GM19438 (cell line): ENCODE measurements at regions not wholly inside any gene's neighbourhood (a gene's known extent, or its start where the extent isn't known, plus 50 kb on each side); places are given as distances from the start of the nearest gene placed in this dataset.
A peak's percentile ranks its signal among the peaks of the same experiment; 100 is the strongest.

Experiments
- ATAC-seq: cut with Tn5 transposase; IDR thresholded peaks from one replicate; pipeline ENCODE4 v1.9.1; 2021; ENCODE audit warnings: low read depth; ENCODE audit not compliant: unreplicated experiment

DNA sequence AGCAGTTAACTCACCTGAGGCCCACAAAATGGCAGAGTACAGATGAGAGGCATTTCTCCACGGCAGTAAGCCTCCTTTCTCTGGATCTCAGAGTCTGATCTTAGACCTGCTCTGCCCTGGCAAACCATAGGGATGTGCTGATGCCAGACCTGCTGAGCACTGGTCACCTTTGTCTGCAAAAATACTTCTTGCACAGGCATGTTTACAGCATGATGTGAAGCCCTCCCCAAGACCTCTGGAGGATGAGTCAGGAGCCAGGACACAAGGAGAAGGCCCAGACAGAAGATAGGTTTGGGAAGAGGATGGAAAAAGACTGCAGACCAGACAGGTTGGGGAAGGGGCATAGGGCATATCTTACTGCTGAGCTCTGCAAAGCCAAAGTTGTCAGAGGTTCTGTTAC is 426.6 kb downstream of the PMP22 start:
- no peak for ATAC-seq

GRCh38 chr17:14833201-14833785 is 431.8 kb downstream of the PMP22 start:
- ATAC-seq, result no peak

DNA sequence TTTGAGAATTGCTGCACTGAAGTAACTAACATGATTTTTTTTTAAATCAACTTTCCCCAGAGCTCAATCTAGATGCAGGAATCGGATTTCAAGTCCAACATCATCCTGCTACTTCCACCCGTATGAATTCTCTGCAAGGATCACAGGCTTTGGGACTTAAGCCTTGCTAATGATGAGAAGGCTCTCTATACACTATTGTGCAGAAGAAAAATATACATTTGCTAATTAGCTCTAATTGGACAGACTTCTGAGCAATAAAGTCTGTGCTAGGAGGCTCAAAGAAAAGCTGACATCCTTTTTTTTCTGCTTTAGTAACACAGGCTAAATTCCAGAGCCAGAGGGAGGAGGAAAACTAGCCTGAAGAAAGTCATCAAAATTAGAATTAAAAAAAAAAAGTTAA is 433.6 kb downstream of the PMP22 start:
- ATAC-seq, result no peak

- ATAC-seq, result no peak
Measured at GRCh38 chr17:14827396-14827919, 437.7 kb downstream of the PMP22 start.

DNA sequence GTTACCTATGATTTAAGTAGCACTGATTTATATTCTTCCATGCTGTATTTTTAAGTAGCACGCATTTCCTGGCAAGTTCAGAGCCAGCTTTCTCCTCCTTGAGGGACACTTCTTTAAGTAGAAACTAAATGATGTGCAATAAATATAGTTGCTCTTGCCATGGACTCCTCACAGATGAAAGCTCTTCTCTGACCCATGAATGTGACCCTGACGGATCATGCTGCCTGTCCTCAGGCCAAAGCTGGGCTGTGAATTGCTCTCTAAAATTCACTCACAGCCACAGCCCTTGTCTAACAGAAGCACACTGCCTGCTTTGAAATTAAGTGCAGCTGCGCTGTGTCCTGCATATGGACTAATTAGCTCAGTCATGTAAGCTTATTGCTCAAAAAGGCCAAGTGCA is 438.8 kb downstream of the PMP22 start:
- no peak for ATAC-seq

DNA sequence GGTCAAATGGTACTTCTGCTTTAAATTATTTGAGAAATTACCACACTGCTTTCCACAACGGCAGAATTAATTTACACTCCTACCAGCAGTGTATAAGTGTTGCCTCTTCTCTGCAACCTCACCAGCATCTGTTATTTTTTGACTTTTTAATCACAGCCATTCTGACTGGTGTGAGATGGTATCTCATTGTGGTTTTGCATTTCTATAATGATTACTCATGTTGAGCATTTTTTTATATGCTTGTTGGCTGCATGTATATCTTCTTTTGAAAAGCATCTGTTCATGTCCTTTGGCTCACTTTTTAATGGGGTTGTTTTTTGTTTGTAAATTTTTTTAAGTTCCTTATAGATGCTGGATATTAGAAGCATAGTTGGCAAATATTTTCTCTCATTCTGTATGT is 446.7 kb downstream of the PMP22 start:
- ATAC-seq, result no peak

DNA sequence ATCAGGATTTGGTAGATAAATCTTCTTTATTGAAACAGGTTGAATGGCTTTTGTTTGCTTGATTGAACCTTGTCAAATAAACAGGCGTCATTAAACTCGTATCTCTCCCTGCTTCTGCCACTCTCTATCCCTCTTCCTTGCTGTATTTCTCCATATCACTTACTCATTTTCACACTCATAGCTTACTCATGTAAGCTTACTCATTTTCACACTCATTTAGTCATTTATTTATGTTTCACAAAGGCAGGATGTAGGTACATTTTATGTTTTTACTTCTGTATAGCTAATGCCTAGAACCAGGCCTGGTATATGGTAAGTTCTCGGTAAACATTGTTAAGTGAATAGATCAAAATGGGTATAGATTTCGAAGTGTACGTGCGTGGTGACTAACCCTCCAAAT is 450.0 kb downstream of the PMP22 start:
- no peak for ATAC-seq

GRCh38 chr17:14813649-14814370 is 451.3 kb downstream of the PMP22 start:
- no peak for ATAC-seq

DNA sequence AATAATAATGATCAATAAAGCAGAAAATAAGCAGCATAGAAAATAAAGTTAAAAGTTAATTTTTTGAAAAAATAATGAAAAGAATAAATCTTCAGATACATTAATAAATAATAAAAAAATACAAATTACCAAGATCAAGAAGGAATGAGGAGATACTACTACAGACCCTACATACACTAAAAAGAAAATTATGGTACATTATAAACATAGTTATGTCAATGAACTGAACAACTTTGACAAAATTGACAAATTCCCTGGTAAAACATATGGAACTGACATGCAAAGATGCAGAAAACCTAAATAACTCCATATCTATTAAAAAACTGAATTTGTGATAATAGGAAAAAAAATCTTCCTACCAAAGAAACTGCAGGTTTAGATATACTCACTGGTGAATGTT is 456.7 kb downstream of the PMP22 start:
- no peak for ATAC-seq

GRCh38 chr17:14805348-14805747 is 459.8 kb downstream of the PMP22 start:
- no peak for ATAC-seq

DNA sequence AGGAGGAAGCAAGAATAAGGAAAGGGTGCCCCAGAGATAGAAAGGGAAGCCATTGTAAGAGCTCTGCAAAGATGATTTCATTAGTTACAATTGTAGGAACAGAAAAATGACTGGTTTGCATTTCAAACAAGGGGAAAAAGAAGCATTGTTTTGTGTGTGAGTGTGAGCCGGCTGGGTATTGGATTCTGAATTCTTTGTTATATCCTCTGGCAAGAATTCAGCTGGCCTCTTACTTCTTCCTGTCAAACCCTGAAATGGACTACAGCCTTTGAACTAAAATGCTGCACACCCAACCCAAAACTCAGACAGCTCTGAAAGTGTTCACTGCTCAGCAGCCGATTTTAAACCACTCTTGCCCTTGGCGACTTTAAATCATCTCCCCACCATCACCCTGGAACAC is 461.3 kb downstream of the PMP22 start:
- no peak for ATAC-seq

- ATAC-seq, result no peak
Measured at GRCh38 chr17:14797801-14798200, 467.3 kb downstream of the PMP22 start.

- ATAC-seq, result no peak
Measured at GRCh38 chr17:14797021-14797420, 468.1 kb downstream of the PMP22 start.

DNA sequence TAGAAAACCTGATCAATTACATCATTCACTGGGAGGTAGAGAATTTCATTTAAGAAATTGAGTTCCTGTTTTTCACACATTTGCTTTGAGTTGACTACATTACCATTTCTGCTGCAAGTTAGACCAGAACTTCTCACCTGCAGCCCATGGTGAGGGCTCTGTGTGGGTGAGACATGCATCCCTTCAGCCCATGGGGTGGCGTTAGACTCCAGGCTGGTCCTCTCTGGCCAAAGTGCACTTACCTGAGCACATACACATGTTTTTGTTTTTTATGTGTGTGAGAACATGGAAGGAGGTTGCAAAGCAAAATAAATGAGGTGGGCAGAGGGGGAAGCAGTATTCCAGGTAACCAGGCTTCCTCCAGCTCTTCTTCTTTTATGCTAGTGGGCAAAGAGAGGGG is 470.2 kb downstream of the PMP22 start:
- ATAC-seq, result no peak

DNA sequence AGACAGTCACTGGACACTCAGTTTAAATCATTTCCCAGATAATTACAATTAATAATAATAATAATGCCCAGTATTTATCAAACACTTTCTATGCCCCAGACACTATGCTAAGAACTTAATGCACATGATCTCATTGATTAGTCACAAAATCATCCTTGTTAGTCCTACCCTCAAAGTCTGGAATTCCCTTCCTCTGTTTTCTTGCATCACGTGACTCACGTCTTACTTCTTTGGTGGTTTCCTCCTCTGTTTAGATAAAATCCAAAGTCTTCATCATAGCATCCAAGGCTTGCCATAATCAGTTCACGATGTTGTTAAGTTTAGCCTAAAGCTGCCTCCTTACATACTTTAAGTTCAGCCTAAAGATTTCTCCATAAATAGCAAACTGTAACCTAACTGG is 471.9 kb downstream of the PMP22 start:
- ATAC-seq, result no peak

GRCh38 chr17:14792746-14793145 is 472.4 kb downstream of the PMP22 start:
- no peak for ATAC-seq

GRCh38 chr17:14791221-14791620 is 473.9 kb downstream of the PMP22 start:
- ATAC-seq, result no peak

GRCh38 chr17:14790521-14790920 is 474.6 kb downstream of the PMP22 start:
- ATAC-seq, result no peak

GRCh38 chr17:14784997-14785696 is 480.0 kb downstream of the PMP22 start:
- peak; percentile 77 for ATAC-seq

- ATAC-seq, result no peak
Measured at GRCh38 chr17:14781123-14781522, 480.2 kb downstream of the HS3ST3B1 start.

DNA sequence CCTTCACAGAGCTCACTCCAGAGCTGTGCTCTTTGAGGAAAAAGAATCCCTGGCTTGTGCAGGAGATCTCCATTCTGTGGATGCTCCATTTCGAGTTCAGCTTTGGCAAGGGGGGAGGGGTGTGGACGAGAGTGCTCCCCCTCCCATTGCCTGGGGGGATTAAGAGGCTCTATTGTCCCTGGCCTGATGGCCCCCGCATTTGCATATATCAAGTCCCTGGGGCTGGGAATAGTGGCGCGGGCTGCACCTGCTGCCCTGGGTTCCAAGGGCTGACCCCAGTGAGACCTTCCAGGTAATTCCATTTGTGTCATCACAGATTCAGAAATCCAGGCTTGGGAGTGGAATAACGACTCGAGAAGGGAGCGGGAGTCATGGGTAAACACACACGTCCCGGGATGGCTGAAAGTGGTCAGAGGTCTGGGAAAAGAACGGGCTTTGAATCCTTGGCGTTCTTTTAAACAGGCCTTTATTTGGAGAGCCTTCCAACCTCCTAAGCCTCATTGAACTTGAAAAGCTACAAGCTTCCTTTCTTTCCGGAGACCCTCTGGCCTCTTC is 479.3 kb downstream of the HS3ST3B1 start:
- ATAC-seq, result no peak
